ENCODE measurements at regions not wholly inside any gene's neighbourhood (a gene's known extent, or its start where the extent isn't known, plus 50 kb on each side); places are given as distances from the start of the nearest gene placed in this dataset.

- ATAC-seq (ENCODE audit: low read depth) (no peak), DNase-seq (ENCODE audit: low spot score) (no peak)
- Histone ChIP-seq H3K36me3 (ENCODE audit: low read depth) (no peaks in the 10 kb centered on the region), H3K4me1 (ENCODE audit: insufficient read depth, poor library complexity, severe bottlenecking) (no peaks in the 10 kb centered on the region), H3K9me3 (ENCODE audit: severe bottlenecking) (peaks cover 2% of the 10 kb centered on the region), H3K27me3 (ENCODE audit: insufficient read depth, poor library complexity, severe bottlenecking) (no peaks in the 10 kb centered on the region), H3K27ac (ENCODE audit: poor library complexity, severe bottlenecking) (no peak overlapping the region), H3K4me3 (ENCODE audit: severe bottlenecking) (no peak overlapping the region)
- no peak for TF ChIP-seq CTCF (IDR thresholded peaks at IDR 0.05; ENCODE audit: poor library complexity, severe bottlenecking)
These were observed 417.0 kb upstream of the CNTN6 start for GRCh38 chr3:675846-676245.

- ATAC-seq (ENCODE audit: low read depth) = no peak
These were observed 409.1 kb upstream of the CNTN6 start for GRCh38 chr3:683770-684169.

GRCh38 chr3:690770-691169 lies 402.1 kb upstream of the CNTN6 start:
- DNase-seq (ENCODE audit: low spot score) = no peak
- Histone ChIP-seq H3K4me1 (ENCODE audit: insufficient read depth, poor library complexity, severe bottlenecking) (no peaks in the 10 kb centered on the region), H3K9me3 (ENCODE audit: severe bottlenecking) (no peaks in the 10 kb centered on the region), H3K27me3 (ENCODE audit: insufficient read depth, poor library complexity, severe bottlenecking) (no peaks in the 10 kb centered on the region), H3K4me3 (ENCODE audit: severe bottlenecking) (no peak overlapping the region), H3K27ac (ENCODE audit: poor library complexity, severe bottlenecking) (no peak overlapping the region), H3K36me3 (ENCODE audit: low read depth) (no peaks in the 10 kb centered on the region)
- no peak for ATAC-seq (ENCODE audit: low read depth)
- TF ChIP-seq CTCF (IDR thresholded peaks at IDR 0.05; ENCODE audit: poor library complexity, severe bottlenecking) = no peak

More at GRCh38 chr3:683770-684169, 409.1 kb upstream of the CNTN6 start:
- H3K4me1 ChIP-seq (ENCODE audit: insufficient read depth, poor library complexity, severe bottlenecking) = no peaks in the 10 kb centered on the region
- TF ChIP-seq CTCF (IDR thresholded peaks at IDR 0.05; ENCODE audit: poor library complexity, severe bottlenecking) = no peak
- DNase-seq (ENCODE audit: low spot score) = no peak
- no peaks in the 10 kb centered on the region for H3K36me3 ChIP-seq (ENCODE audit: low read depth)
- no peaks in the 10 kb centered on the region for H3K9me3 ChIP-seq (ENCODE audit: severe bottlenecking)
- H3K27me3 ChIP-seq (ENCODE audit: insufficient read depth, poor library complexity, severe bottlenecking) = no peaks in the 10 kb centered on the region
- no peak overlapping the region for H3K27ac ChIP-seq (ENCODE audit: poor library complexity, severe bottlenecking)
- no peak overlapping the region for H3K4me3 ChIP-seq (ENCODE audit: severe bottlenecking)

GRCh38 chr3:700514-700913 lies 392.3 kb upstream of the CNTN6 start:
- TF ChIP-seq CTCF (IDR thresholded peaks at IDR 0.05; ENCODE audit: poor library complexity, severe bottlenecking) = no peak
- Histone ChIP-seq H3K9me3 (ENCODE audit: severe bottlenecking) (no peaks in the 10 kb centered on the region), H3K4me1 (ENCODE audit: insufficient read depth, poor library complexity, severe bottlenecking) (no peaks in the 10 kb centered on the region), H3K27me3 (ENCODE audit: insufficient read depth, poor library complexity, severe bottlenecking) (no peaks in the 10 kb centered on the region), H3K27ac (ENCODE audit: poor library complexity, severe bottlenecking) (no peak overlapping the region), H3K4me3 (ENCODE audit: severe bottlenecking) (no peak overlapping the region), H3K36me3 (ENCODE audit: low read depth) (no peaks in the 10 kb centered on the region)
- ATAC-seq (ENCODE audit: low read depth) (no peak), DNase-seq (ENCODE audit: low spot score) (no peak)

- ATAC-seq (ENCODE audit: low read depth) (no peak), DNase-seq (ENCODE audit: low spot score) (no peak)
- H3K36me3 ChIP-seq (ENCODE audit: low read depth) = no peaks in the 10 kb centered on the region
- H3K4me1 ChIP-seq (ENCODE audit: insufficient read depth, poor library complexity, severe bottlenecking) = no peaks in the 10 kb centered on the region
- H3K27ac ChIP-seq (ENCODE audit: poor library complexity, severe bottlenecking) = no peak overlapping the region
- no peaks in the 10 kb centered on the region for H3K9me3 ChIP-seq (ENCODE audit: severe bottlenecking)
- no peaks in the 10 kb centered on the region for H3K27me3 ChIP-seq (ENCODE audit: insufficient read depth, poor library complexity, severe bottlenecking)
- TF ChIP-seq CTCF (IDR thresholded peaks at IDR 0.05; ENCODE audit: poor library complexity, severe bottlenecking) = no peak
- no peak overlapping the region for H3K4me3 ChIP-seq (ENCODE audit: severe bottlenecking)
These were observed 385.8 kb upstream of the CNTN6 start for GRCh38 chr3:707041-707440.

All from RWPE2 (cell line).